SK-N-SH treated with all-trans-retinoic acid at 6 μM for 48 hours (cell line): ENCODE measurements at regions not wholly inside any gene's neighbourhood (a gene's known extent, or its start where the extent isn't known, plus 50 kb on each side); places are given as distances from the start of the nearest gene placed in this dataset.

Experiments
- ATAC-seq: fragments of 200-7000 bp; cut with Tn5 transposase; 3 replicates; pipeline ENCODE4 v1.9.1; 2020; ENCODE audit warnings: mild to moderate bottlenecking, moderate library complexity
- ARNTL ChIP-seq: fragments of 450-650 bp; formaldehyde crosslinking; IDR thresholded peaks from 2 replicates; pipeline ENCODE4 v1.5.0; 2020; ENCODE audit warnings: low read depth, mild to moderate bottlenecking, moderate library complexity, borderline replicate concordance
- BACH2 ChIP-seq: fragments of 250-450 bp; sonication (Bioruptor Pico); IDR thresholded peaks from 2 replicates; pipeline ENCODE4 v1.9.0; 2021; ENCODE audit warnings: mild to moderate bottlenecking, borderline replicate concordance
- CSDC2 ChIP-seq: fragments of 250-450 bp; sonication (Bioruptor Pico); IDR thresholded peaks from 2 replicates; pipeline ENCODE4 v1.5.0; 2020; ENCODE audit warnings: mild to moderate bottlenecking, moderate library complexity
- ESRRG ChIP-seq: fragments of 250-450 bp; sonication (Bioruptor Pico); IDR thresholded peaks from 2 replicates; pipeline ENCODE4 v1.6.1; 2021; ENCODE audit warnings: mild to moderate bottlenecking
- GLIS3 ChIP-seq: fragments of 250-450 bp; sonication (Bioruptor Pico); IDR thresholded peaks from 2 replicates; pipeline ENCODE4 v1.5.0; 2020; ENCODE audit warnings: mild to moderate bottlenecking, moderate library complexity
- ISL1 ChIP-seq: fragments of 250-450 bp; sonication (Bioruptor Pico); IDR thresholded peaks from 2 replicates; pipeline ENCODE4 v2.1.2; 2022; ENCODE audit warnings: mild to moderate bottlenecking, moderate library complexity
- OSR1 ChIP-seq: fragments of 250-450 bp; sonication (Bioruptor Pico); IDR thresholded peaks from 2 replicates; pipeline ENCODE4 v1.8.0; 2022; ENCODE audit warnings: moderate library complexity, mild to moderate bottlenecking, inconsistent platforms
- PPARA ChIP-seq: fragments of 250-450 bp; sonication (Bioruptor Pico); IDR thresholded peaks from 2 replicates; pipeline ENCODE4 v1.5.0; 2020; ENCODE audit warnings: mild to moderate bottlenecking, borderline replicate concordance
- RARB ChIP-seq: fragments of 250-450 bp; sonication (Bioruptor Pico); IDR thresholded peaks from 2 replicates; pipeline ENCODE4 v1.8.0; 2021; ENCODE audit warnings: mild to moderate bottlenecking, moderate library complexity
- SNAI2 ChIP-seq: fragments of 250-450 bp; sonication (Bioruptor Pico); IDR thresholded peaks from 2 replicates; pipeline ENCODE4 v1.5.0; 2020; ENCODE audit warnings: mild to moderate bottlenecking, moderate library complexity
- TCF4 ChIP-seq: fragments of 250-450 bp; sonication (Bioruptor Pico); IDR thresholded peaks from 2 replicates; pipeline ENCODE4 v1.8.0; 2021; ENCODE audit warnings: mild to moderate bottlenecking, moderate library complexity, borderline replicate concordance
- TOX ChIP-seq: fragments of 250-450 bp; sonication (Bioruptor Pico); IDR thresholded peaks from 2 replicates; pipeline ENCODE4 v1.8.0; 2021; ENCODE audit warnings: mild to moderate bottlenecking, moderate library complexity, borderline replicate concordance
- ZC3H10 ChIP-seq: fragments of 250-450 bp; sonication (Bioruptor Pico); IDR thresholded peaks from 2 replicates; pipeline ENCODE4 v1.5.1; 2021; ENCODE audit warnings: mild to moderate bottlenecking, moderate library complexity
- ZFP3 ChIP-seq: fragments of 250-450 bp; sonication (Bioruptor Pico); IDR thresholded peaks from 2 replicates; pipeline ENCODE4 v1.5.0; 2020; ENCODE audit warnings: mild to moderate bottlenecking, moderate library complexity
- ZFP30 ChIP-seq: fragments of 450-650 bp; formaldehyde crosslinking; IDR thresholded peaks from 2 replicates; pipeline ENCODE4 v1.5.0; 2022; ENCODE audit warnings: mild to moderate bottlenecking, moderate library complexity
- ZNF565 ChIP-seq: fragments of 450-650 bp; formaldehyde crosslinking; conservative IDR thresholded peaks from 2 replicates; pipeline ENCODE4 v1.5.0; 2020; ENCODE audit warnings: low read depth, mild to moderate bottlenecking, moderate library complexity
- ZNF70 ChIP-seq: fragments of 450-650 bp; formaldehyde crosslinking; IDR thresholded peaks from 2 replicates; pipeline ENCODE4 v1.5.0; 2020; ENCODE audit warnings: mild to moderate bottlenecking, moderate library complexity
- ZNF8 ChIP-seq: fragments of 450-650 bp; formaldehyde crosslinking; IDR thresholded peaks from 2 replicates; pipeline ENCODE4 v1.5.0; 2020; ENCODE audit warnings: mild to moderate bottlenecking, moderate library complexity
- TF ChIP-seq, protein P1 (sequence below): fragments of 250-450 bp; sonication (Bioruptor Pico); IDR thresholded peaks from 2 replicates; pipeline ENCODE4 v1.5.0; 2020; ENCODE audit warnings: mild to moderate bottlenecking, moderate library complexity
- TF ChIP-seq, protein P2 (sequence below): fragments of 250-450 bp; sonication (Bioruptor Pico); IDR thresholded peaks from 2 replicates; pipeline ENCODE4 v1.5.1; 2021; ENCODE audit warnings: mild to moderate bottlenecking, moderate library complexity
- TF ChIP-seq, protein P3 (sequence below): fragments of 250-450 bp; sonication (Bioruptor Pico); IDR thresholded peaks from 2 replicates; pipeline ENCODE4 v1.5.1; 2020; ENCODE audit warnings: low read depth, mild to moderate bottlenecking, moderate library complexity
- TF ChIP-seq, protein P4 (sequence below): fragments of 250-450 bp; sonication (Bioruptor Pico); IDR thresholded peaks from 2 replicates; pipeline ENCODE4 v1.8.0; 2020; ENCODE audit warnings: mild to moderate bottlenecking, moderate library complexity, borderline replicate concordance
- TF ChIP-seq, protein P5 (sequence below): fragments of 250-450 bp; sonication (Bioruptor Pico); IDR thresholded peaks from 2 replicates; pipeline ENCODE4 v1.8.0; 2021; ENCODE audit warnings: low read depth, mild to moderate bottlenecking, moderate library complexity, borderline replicate concordance

DNA sequence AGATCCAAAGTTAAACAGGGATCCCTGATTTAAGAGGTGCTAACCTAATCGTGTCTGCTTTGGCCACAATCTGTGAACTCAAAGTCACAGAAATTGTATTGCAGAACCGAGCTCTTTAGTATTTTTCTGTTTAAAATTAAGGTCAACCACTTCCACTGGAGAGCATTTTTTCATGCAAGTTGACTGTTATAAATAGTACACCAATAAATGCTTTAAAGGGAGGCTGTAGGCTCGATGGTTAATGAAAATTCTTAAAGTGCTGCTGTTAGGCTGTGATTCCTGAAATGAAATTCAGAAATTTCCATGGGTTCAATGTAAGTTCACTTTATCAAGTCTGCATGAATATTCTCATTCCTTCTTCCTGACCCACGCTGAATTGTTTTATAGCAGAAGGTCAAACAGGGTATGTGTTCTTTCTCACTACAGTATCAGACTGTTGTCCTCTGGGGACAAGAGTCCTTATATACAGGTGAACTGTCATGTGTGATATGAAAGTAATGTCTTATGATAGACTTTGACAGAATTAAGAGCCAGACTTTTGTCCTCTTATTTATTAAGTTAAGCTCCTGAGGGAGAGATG is 92.5 kb upstream of the HDGFL1 start:
- TF ChIP-seq ESRRG (CRISPR knock-in tag) (no peak), ARNTL (CRISPR knock-in tag) (no peak), ISL1 (CRISPR knock-in tag) (no peak), TCF4 (CRISPR knock-in tag) (no peak), GLIS3 (no peak), CSDC2 (CRISPR knock-in tag) (no peak), ZFP30 (CRISPR knock-in tag) (no peak), RARB (CRISPR knock-in tag) (no peak)
- TF ChIP-seq, all 23 proteins: peak for 0
- no peak for ATAC-seq

DNA sequence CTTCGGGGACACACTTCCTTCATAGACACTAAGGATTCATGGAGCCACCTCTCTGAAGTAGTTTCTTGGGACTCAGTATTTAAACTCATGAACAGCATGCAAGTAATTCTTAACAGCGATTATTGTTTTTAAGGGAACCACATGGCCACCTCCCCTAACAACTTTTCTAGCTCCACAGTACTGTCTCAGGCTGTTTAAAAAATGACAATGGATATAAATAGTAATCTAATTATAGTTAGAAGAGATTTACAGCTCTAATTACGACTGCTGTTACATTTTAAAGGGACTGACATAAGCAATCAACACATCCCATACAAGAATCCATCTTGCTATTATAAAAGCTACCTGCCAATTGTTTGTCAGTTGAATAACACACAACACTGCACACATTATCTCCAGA is 72.1 kb upstream of the HDGFL1 start:
- ATAC-seq, result no peak
- TF ChIP-seq ZNF565 (CRISPR knock-in tag) (no peak), OSR1 (no peak), ESRRG (CRISPR knock-in tag) (no peak), TOX (no peak), ZNF70 (no peak), ZFP30 (CRISPR knock-in tag) (no peak), SNAI2 (CRISPR knock-in tag) (no peak), ZFP3 (CRISPR knock-in tag) (no peak)

DNA sequence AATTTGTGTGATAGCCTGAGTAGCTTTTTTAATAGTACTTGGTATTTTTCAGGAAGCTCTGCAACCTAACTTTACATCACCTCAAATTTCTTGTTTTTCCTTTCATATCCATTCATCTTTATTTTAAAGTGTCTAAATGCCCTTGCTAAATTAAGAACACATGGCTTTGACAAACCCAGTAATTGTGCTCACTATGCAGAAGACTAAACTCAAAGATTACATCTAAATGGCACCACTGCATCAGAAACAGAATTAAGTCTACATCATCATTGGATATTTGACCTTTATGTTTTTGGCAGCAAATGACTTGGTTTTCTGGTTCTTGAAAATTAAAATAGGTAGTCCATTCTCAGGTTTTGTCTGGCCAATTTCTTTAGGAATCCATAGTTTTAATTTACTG is 69.6 kb upstream of the HDGFL1 start:
- TF ChIP-seq ISL1 (CRISPR knock-in tag), result peak; percentile 74
- TF ChIP-seq RARB (CRISPR knock-in tag), result no peak
- TF ChIP-seq ZFP30 (CRISPR knock-in tag), result no peak
- no peak for TF ChIP-seq ZFP3 (CRISPR knock-in tag)
- no peak for TF ChIP-seq ZNF70
- TF ChIP-seq ZC3H10 (CRISPR knock-in tag), result no peak
- TF ChIP-seq, protein P1, sequence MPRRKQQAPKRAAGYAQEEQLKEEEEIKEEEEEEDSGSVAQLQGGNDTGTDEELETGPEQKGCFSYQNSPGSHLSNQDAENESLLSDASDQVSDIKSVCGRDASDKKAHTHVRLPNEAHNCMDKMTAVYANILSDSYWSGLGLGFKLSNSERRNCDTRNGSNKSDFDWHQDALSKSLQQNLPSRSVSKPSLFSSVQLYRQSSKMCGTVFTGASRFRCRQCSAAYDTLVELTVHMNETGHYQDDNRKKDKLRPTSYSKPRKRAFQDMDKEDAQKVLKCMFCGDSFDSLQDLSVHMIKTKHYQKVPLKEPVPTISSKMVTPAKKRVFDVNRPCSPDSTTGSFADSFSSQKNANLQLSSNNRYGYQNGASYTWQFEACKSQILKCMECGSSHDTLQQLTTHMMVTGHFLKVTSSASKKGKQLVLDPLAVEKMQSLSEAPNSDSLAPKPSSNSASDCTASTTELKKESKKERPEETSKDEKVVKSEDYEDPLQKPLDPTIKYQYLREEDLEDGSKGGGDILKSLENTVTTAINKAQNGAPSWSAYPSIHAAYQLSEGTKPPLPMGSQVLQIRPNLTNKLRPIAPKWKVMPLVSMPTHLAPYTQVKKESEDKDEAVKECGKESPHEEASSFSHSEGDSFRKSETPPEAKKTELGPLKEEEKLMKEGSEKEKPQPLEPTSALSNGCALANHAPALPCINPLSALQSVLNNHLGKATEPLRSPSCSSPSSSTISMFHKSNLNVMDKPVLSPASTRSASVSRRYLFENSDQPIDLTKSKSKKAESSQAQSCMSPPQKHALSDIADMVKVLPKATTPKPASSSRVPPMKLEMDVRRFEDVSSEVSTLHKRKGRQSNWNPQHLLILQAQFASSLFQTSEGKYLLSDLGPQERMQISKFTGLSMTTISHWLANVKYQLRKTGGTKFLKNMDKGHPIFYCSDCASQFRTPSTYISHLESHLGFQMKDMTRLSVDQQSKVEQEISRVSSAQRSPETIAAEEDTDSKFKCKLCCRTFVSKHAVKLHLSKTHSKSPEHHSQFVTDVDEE (CRISPR knock-in tag), result peak; percentile 82; the same call in 1 of the 2 replicates
- no peak for TF ChIP-seq CSDC2 (CRISPR knock-in tag)
- TF ChIP-seq TOX, result no peak
- no peak for TF ChIP-seq ZNF565 (CRISPR knock-in tag)
- TF ChIP-seq ZNF8 (CRISPR knock-in tag), result peak; percentile 38; the same call in 1 of the 2 replicates
- peak; percentile 94 for TF ChIP-seq TCF4 (CRISPR knock-in tag)
- no peak for TF ChIP-seq OSR1
- no peak for TF ChIP-seq BACH2
- TF ChIP-seq, protein P2, sequence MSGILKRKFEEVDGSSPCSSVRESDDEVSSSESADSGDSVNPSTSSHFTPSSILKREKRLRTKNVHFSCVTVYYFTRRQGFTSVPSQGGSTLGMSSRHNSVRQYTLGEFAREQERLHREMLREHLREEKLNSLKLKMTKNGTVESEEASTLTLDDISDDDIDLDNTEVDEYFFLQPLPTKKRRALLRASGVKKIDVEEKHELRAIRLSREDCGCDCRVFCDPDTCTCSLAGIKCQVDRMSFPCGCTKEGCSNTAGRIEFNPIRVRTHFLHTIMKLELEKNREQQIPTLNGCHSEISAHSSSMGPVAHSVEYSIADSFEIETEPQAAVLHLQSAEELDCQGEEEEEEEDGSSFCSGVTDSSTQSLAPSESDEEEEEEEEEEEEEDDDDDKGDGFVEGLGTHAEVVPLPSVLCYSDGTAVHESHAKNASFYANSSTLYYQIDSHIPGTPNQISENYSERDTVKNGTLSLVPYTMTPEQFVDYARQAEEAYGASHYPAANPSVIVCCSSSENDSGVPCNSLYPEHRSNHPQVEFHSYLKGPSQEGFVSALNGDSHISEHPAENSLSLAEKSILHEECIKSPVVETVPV, result peak; percentile 50; the same call in 1 of the 2 replicates
- no peak for TF ChIP-seq ESRRG (CRISPR knock-in tag)
- TF ChIP-seq, all 23 proteins: peak for 5
- peak; percentile 44; the same call in 1 of the 3 replicates for ATAC-seq

DNA sequence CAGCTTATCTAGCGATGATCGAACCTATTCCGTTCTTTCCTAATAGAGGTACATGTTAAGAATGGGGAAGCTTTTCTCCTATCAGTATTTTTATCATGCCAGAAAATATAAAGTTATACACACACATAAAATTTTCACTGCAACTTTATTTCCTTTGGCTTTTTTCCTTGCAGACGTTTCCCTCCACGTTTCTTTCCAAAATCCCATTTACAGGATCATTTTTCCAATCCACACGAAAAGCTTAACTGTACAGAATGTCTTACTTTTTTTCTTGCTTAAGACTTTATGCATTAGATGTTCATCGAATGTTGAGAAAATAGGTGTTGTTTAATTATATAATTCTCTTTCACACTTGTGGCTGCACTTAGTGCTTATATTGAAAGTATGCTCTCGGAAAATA is 62.9 kb upstream of the HDGFL1 start:
- TF ChIP-seq GLIS3 (no peak), BACH2 (no peak), TOX (no peak), ZNF8 (CRISPR knock-in tag) (no peak), ZFP3 (CRISPR knock-in tag) (no peak), OSR1 (no peak), TCF4 (CRISPR knock-in tag) (no peak), ZNF565 (CRISPR knock-in tag) (no peak), RARB (CRISPR knock-in tag) (no peak), ZFP30 (CRISPR knock-in tag) (no peak), SNAI2 (CRISPR knock-in tag) (no peak), PPARA (no peak), ARNTL (CRISPR knock-in tag) (no peak), ESRRG (CRISPR knock-in tag) (no peak), ISL1 (CRISPR knock-in tag) (no peak)
- TF ChIP-seq, protein P2, result no peak
- TF ChIP-seq, protein P3, sequence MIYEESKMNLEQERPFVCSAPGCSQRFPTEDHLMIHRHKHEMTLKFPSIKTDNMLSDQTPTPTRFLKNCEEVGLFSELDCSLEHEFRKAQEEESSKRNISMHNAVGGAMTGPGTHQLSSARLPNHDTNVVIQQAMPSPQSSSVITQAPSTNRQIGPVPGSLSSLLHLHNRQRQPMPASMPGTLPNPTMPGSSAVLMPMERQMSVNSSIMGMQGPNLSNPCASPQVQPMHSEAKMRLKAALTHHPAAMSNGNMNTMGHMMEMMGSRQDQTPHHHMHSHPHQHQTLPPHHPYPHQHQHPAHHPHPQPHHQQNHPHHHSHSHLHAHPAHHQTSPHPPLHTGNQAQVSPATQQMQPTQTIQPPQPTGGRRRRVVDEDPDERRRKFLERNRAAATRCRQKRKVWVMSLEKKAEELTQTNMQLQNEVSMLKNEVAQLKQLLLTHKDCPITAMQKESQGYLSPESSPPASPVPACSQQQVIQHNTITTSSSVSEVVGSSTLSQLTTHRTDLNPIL (CRISPR knock-in tag), result no peak
- TF ChIP-seq, protein P4, sequence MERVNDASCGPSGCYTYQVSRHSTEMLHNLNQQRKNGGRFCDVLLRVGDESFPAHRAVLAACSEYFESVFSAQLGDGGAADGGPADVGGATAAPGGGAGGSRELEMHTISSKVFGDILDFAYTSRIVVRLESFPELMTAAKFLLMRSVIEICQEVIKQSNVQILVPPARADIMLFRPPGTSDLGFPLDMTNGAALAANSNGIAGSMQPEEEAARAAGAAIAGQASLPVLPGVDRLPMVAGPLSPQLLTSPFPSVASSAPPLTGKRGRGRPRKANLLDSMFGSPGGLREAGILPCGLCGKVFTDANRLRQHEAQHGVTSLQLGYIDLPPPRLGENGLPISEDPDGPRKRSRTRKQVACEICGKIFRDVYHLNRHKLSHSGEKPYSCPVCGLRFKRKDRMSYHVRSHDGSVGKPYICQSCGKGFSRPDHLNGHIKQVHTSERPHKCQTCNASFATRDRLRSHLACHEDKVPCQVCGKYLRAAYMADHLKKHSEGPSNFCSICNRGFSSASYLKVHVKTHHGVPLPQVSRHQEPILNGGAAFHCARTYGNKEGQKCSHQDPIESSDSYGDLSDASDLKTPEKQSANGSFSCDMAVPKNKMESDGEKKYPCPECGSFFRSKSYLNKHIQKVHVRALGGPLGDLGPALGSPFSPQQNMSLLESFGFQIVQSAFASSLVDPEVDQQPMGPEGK (CRISPR knock-in tag), result no peak
- TF ChIP-seq, protein P5, sequence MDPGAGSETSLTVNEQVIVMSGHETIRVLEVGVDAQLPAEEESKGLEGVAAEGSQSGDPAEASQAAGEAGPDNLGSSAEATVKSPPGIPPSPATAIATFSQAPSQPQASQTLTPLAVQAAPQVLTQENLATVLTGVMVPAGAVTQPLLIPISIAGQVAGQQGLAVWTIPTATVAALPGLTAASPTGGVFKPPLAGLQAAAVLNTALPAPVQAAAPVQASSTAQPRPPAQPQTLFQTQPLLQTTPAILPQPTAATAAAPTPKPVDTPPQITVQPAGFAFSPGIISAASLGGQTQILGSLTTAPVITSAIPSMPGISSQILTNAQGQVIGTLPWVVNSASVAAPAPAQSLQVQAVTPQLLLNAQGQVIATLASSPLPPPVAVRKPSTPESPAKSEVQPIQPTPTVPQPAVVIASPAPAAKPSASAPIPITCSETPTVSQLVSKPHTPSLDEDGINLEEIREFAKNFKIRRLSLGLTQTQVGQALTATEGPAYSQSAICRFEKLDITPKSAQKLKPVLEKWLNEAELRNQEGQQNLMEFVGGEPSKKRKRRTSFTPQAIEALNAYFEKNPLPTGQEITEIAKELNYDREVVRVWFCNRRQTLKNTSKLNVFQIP, result no peak
- no peak for ATAC-seq
